ENCODE measurements at regions not wholly inside any gene's neighbourhood (a gene's known extent, or its start where the extent isn't known, plus 50 kb on each side); places are given as distances from the start of the nearest gene placed in this dataset.

DNA sequence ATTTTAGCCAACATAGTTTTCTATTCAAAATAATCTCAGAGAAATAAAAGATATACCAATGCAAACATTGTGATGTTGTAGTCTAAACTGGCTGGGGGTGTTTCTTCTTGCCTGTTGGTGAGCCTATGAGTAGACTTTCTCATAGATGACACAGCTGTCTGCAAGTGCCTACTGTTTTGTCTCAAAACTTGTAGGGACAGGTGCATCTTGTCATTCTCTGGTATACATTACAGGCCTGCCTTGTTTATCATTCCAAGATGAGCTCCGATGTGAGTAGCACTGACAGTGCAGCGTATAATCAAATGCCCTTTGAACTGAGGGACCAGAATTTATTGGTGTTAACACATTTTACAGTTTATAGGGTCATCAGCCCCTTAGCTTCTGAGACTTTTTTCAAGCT lies 353.8 kb downstream of the PRDM5 start:
- TF ChIP-seq TCF12 (IDR thresholded peaks at IDR 0.05; ENCODE audit: low read depth) (no peak), EGR1 (IDR thresholded peaks at IDR 0.05) (no peak), CEBPB (IDR thresholded peaks at IDR 0.05) (no peak), FOXM1 (IDR thresholded peaks at IDR 0.05; ENCODE audit: borderline replicate concordance, low read depth) (no peak), ZBTB7A (IDR thresholded peaks at IDR 0.05; ENCODE audit: low read depth) (no peak), NFIC (IDR thresholded peaks at IDR 0.05) (no peak), TAF1 (IDR thresholded peaks at IDR 0.05; ENCODE audit: low read depth) (no peak), EP300 (IDR thresholded peaks at IDR 0.05; ENCODE audit: borderline replicate concordance) (no peak), TEAD4 (IDR thresholded peaks at IDR 0.05) (no peak), USF1 (IDR thresholded peaks at IDR 0.05) (no peak), RAD21 (IDR thresholded peaks at IDR 0.05; ENCODE audit: low read depth) (no peak)
- TF ChIP-seq, protein P1, sequence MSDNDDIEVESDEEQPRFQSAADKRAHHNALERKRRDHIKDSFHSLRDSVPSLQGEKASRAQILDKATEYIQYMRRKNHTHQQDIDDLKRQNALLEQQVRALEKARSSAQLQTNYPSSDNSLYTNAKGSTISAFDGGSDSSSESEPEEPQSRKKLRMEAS (IDR thresholded peaks at IDR 0.05): no peak

DNA sequence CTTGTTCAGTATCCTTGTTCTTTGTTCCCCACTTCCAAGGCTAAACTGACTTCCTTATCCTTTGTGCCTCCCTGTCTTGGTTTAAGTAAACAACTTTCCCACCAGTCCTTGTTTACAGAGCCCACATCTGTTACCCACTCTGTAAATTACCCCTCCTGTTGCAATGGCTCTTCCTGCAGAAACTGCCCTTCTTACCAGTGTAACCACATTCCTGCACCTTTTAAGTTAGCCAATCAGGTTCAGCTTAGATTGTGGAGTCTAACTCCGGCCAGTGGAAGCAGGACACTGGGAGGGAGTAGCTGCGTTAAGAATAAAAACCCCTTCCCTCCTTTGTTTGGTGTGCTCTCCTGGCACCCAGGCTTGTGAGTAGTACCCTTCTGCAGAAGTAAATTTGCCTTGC lies 360.9 kb downstream of the PRDM5 start:
- no peak for TF ChIP-seq RAD21 (IDR thresholded peaks at IDR 0.05; ENCODE audit: low read depth)
- no peak for TF ChIP-seq REST (IDR thresholded peaks at IDR 0.05; ENCODE audit: low read depth)

GRCh38 chr4:120557372-120557771 lies 365.2 kb downstream of the PRDM5 start:
- TF ChIP-seq TEAD4 (IDR thresholded peaks at IDR 0.05): no peak
- no peak for TF ChIP-seq TCF12 (IDR thresholded peaks at IDR 0.05; ENCODE audit: low read depth)
- TF ChIP-seq EGR1 (IDR thresholded peaks at IDR 0.05): no peak
- TF ChIP-seq FOXM1 (IDR thresholded peaks at IDR 0.05; ENCODE audit: borderline replicate concordance, low read depth): no peak

DNA sequence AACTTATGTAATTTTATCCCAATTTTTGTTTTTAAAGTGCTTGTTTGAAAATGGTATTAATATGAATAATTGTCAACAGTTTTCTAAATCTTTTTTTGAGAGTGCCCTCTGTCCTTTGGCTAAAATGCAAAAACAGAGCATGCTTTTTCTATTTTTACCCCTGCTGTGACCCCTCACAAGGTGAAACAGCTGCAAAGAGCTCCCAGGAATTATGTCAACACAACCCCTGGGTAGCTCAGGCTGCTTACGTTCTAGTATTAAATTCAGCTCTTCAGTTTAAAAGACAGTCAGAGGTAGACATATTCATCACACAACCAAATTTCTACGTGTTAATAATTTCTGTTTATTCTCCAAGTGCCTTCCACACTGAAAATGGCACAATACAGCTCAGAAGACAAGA lies 367.5 kb downstream of the PRDM5 start:
- TF ChIP-seq, protein P1 (IDR thresholded peaks at IDR 0.05): no peak
- TF ChIP-seq CEBPB (IDR thresholded peaks at IDR 0.05): no peak
- no peak for TF ChIP-seq TEAD4 (IDR thresholded peaks at IDR 0.05)
- TF ChIP-seq CREB1 (IDR thresholded peaks at IDR 0.05; ENCODE audit: low read depth): no peak
- no peak for TF ChIP-seq NFIC (IDR thresholded peaks at IDR 0.05)
- no peak for TF ChIP-seq ZBTB7A (IDR thresholded peaks at IDR 0.05; ENCODE audit: low read depth)
- TF ChIP-seq RAD21 (IDR thresholded peaks at IDR 0.05; ENCODE audit: low read depth): no peak
- no peak for TF ChIP-seq EP300 (IDR thresholded peaks at IDR 0.05; ENCODE audit: borderline replicate concordance)
- no peak for TF ChIP-seq USF1 (IDR thresholded peaks at IDR 0.05)
- TF ChIP-seq REST (IDR thresholded peaks at IDR 0.05; ENCODE audit: low read depth): no peak
- TF ChIP-seq TAF1 (IDR thresholded peaks at IDR 0.05; ENCODE audit: low read depth): no peak
- no peak for TF ChIP-seq FOXM1 (IDR thresholded peaks at IDR 0.05; ENCODE audit: borderline replicate concordance, low read depth)

GRCh38 chr4:120554086-120554485 lies 368.4 kb downstream of the PRDM5 start:
- no peak for TF ChIP-seq REST (IDR thresholded peaks at IDR 0.05; ENCODE audit: low read depth)
- TF ChIP-seq, protein P1 (IDR thresholded peaks at IDR 0.05): no peak
- no peak for TF ChIP-seq NFIC (IDR thresholded peaks at IDR 0.05)
- no peak for TF ChIP-seq EP300 (IDR thresholded peaks at IDR 0.05; ENCODE audit: borderline replicate concordance)
- no peak for TF ChIP-seq USF1 (IDR thresholded peaks at IDR 0.05)
- TF ChIP-seq TCF12 (IDR thresholded peaks at IDR 0.05; ENCODE audit: low read depth): no peak
- no peak for TF ChIP-seq EGR1 (IDR thresholded peaks at IDR 0.05)
- TF ChIP-seq CREB1 (IDR thresholded peaks at IDR 0.05; ENCODE audit: low read depth): no peak
- TF ChIP-seq TEAD4 (IDR thresholded peaks at IDR 0.05): no peak
- TF ChIP-seq RAD21 (IDR thresholded peaks at IDR 0.05; ENCODE audit: low read depth): no peak
- TF ChIP-seq FOXM1 (IDR thresholded peaks at IDR 0.05; ENCODE audit: borderline replicate concordance, low read depth): no peak
- no peak for TF ChIP-seq YY1 (IDR thresholded peaks at IDR 0.05; ENCODE audit: low read depth)
- no peak for TF ChIP-seq ZBTB7A (IDR thresholded peaks at IDR 0.05; ENCODE audit: low read depth)
- TF ChIP-seq CEBPB (IDR thresholded peaks at IDR 0.05): no peak
- no peak for TF ChIP-seq TAF1 (IDR thresholded peaks at IDR 0.05; ENCODE audit: low read depth)

All from Ishikawa (cell line).